Natural killer cell treated with Interleukin-12 subunit alpha and Interleukin-12 subunit beta and Interleukin-15 and Interleukin-18, amount 100 ng/mL, for 72 hours (primary cell): ENCODE measurements at regions not wholly inside any gene's neighbourhood (a gene's known extent, or its start where the extent isn't known, plus 50 kb on each side); places are given as distances from the start of the nearest gene placed in this dataset.
"Not testable (repeated sequence)": the region's sequence is repeated elsewhere in the genome, so short reads cannot be mapped to it uniquely, and the experiment has no call there.

Source experiments
- ATAC-seq, 2 donors: fragments of 150-1000 bp; cut with Tn5 transposase in 1 of 2; sonication (Bioruptor Pico), chemical (Tn5 transposase) in 1 of 2; 2 replicates each; pipeline ENCODE4 v1.10.0; 2021
- DNase-seq: peaks from one replicate; pipeline ENCODE4 v3.0.0; 2022; ENCODE audit warnings: low spot score
- H3K27ac Mint-ChIP-seq, 2 donors: 1 replicate in 1 of 2; 2 replicates in 1 of 2; pipeline ENCODE4 v1.8.0; 2022; ENCODE audit warnings: mixed read lengths in 2 of 2, mild to moderate bottlenecking in 1 of 2, moderate library complexity in 1 of 2
- H3K27me3 Mint-ChIP-seq, 2 donors: 1 replicate in 1 of 2; 2 replicates in 1 of 2; pipeline ENCODE4 v1.8.0; 2022; ENCODE audit warnings: mixed read lengths in 2 of 2
- H3K36me3 Mint-ChIP-seq: one replicate; pipeline ENCODE4 v1.8.0; 2022; ENCODE audit warnings: mixed read lengths
- H3K4me1 Mint-ChIP-seq, 2 donors: 1 replicate in 1 of 2; 2 replicates in 1 of 2; pipeline ENCODE4 v1.8.0; 2022; ENCODE audit warnings: low read depth in 2 of 2, mixed read lengths in 2 of 2, mild to moderate bottlenecking in 1 of 2
- H3K4me3 Mint-ChIP-seq: one replicate; pipeline ENCODE4 v1.8.0; 2022; ENCODE audit warnings: mixed read lengths
- H3K9me3 Mint-ChIP-seq: 2 replicates; pipeline ENCODE4 v1.8.0; 2022; ENCODE audit warnings: mixed read lengths

DNA sequence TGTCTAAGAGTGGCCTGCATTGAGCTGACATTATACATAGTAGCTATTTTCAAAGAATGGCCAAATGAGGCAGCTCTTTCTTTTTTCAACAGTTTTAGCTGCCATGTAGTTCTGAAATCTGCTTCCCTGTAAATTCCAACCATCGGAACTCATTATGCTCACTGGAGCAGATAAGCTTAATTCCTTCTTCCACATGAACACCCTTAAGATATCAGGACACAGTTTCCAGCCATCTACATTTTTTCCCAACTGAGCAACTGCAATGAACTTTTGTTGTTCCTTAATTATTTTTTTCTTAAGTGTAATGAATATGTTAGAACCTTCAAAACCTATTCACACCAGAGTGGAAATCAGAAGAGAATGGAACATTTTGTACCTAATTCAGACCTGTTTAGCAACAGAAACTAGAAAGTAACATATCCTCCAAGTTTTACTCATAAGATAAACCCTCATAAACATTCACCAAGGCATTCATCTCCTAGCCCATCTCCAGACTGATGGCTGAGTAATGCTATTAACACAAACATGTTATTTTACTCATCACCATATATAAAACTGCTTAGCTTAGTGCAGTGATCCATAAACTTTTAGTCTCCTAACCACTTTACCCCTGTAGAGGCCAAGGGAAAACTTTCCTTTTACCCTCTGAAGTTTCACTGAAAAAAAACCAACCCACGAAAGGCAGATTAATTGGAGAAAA is 296.1 kb upstream of the SYT1 start:
- Mint-ChIP-seq H3K4me3 (no peak overlapping the region), H3K36me3 (no peaks in the 10 kb centered on the region), H3K27ac (no peak overlapping the region), H3K4me1 (no peaks in the 10 kb centered on the region), H3K9me3 (peaks cover 7% of the 10 kb centered on the region), H3K27me3 (no peaks in the 10 kb centered on the region)
- DNase-seq (no peak), ATAC-seq (no peak)

DNA sequence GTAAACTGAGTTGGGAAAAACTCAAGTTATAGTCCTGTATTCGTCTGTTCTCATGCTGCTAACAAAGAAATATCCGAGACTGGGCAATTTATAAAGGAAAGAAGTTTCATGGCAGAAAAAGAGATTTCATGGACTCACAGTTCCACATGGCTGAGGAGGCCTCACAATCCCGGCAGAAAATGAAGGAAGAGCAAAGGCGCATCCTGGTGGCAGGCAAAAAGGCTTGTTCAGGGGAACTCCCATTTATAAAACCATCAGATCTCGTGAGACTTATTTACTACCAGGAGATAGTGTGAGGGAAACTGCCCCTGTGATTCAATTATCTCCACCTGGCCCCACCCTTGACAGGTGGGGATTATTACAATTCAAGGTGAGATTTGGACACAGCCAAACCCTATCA is 292.6 kb upstream of the SYT1 start:
- H3K36me3 Mint-ChIP-seq: no peaks in the 10 kb centered on the region
- no peaks in the 10 kb centered on the region for H3K4me1 Mint-ChIP-seq
- H3K27ac Mint-ChIP-seq: no peak overlapping the region
- H3K27me3 Mint-ChIP-seq: no peaks in the 10 kb centered on the region
- ATAC-seq (no peak), DNase-seq (no peak)
- H3K4me3 Mint-ChIP-seq: no peak overlapping the region
- peaks cover 7% of the 10 kb centered on the region for H3K9me3 Mint-ChIP-seq

DNA sequence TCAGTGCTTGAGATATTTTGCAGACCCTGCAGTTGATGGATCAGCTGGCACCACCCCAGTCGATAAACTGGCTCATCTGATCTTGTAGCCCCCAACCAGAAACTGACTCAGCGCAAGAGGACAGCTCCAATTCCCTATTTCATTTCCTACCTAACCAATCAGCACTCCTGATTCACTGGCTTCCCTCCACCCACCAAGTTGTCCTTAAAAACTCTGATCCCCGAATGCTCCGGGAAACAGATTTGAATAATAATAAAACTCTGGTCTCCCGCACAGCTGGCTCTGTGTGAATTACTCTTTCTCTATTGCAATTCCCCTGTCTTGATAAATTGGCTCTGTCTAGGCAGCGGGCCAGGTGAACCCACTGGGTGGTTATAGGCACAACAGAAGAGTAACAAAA is 289.4 kb upstream of the SYT1 start:
- not testable (repeated sequence) for H3K4me3 Mint-ChIP-seq, H3K27me3 Mint-ChIP-seq, H3K36me3 Mint-ChIP-seq, DNase-seq, H3K27ac Mint-ChIP-seq, ATAC-seq, H3K4me1 Mint-ChIP-seq
- H3K9me3 Mint-ChIP-seq: peaks cover 14% of the 10 kb centered on the region

DNA sequence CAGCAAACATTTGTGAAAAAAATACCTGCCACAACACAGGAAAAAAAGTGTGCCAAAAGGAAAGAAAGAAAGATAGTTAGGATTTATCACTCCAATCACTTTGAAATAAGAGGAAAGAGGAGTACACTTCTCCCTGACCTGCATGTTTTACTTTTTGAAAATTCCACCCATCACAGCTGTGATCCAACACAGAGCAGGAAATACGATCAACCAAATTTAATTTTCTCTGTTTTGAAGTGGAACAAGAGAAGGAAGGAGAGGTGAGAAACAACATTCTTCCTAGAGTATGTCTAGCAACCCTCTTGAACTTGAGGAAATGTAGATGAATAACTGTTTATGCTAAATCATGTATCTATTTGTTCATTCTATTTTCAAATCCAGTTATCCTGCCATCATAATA is 284.7 kb upstream of the SYT1 start:
- no peak for ATAC-seq
- Mint-ChIP-seq H3K4me3 (no peak overlapping the region), H3K36me3 (no peaks in the 10 kb centered on the region), H3K4me1 (no peaks in the 10 kb centered on the region), H3K27ac (no peak overlapping the region), H3K9me3 (peaks cover 18% of the 10 kb centered on the region), H3K27me3 (no peaks in the 10 kb centered on the region)
- DNase-seq: no peak

DNA sequence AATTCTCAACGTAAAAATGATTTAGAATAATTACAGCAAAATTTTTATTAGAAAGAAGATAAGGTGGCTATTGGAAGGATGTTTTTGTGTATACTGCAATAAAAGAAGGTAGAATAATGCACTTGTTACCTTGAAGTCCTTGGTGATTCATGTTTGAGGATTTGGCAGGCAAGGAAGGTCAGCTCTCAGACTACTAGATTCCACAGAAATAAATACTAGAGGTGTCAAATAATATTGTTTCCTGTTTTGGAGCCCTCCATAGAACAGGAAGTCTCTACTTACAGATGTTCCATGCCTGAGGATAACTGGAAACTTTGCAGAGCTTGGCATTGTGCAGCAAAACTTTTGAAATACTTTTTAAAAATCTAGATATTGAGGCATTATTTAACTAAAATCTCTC is 284.3 kb upstream of the SYT1 start:
- H3K36me3 Mint-ChIP-seq: no peaks in the 10 kb centered on the region
- peaks cover 18% of the 10 kb centered on the region for H3K9me3 Mint-ChIP-seq
- DNase-seq: no peak
- H3K27me3 Mint-ChIP-seq: no peaks in the 10 kb centered on the region
- H3K27ac Mint-ChIP-seq: no peak overlapping the region
- no peaks in the 10 kb centered on the region for H3K4me1 Mint-ChIP-seq
- ATAC-seq: no peak
- no peak overlapping the region for H3K4me3 Mint-ChIP-seq

DNA sequence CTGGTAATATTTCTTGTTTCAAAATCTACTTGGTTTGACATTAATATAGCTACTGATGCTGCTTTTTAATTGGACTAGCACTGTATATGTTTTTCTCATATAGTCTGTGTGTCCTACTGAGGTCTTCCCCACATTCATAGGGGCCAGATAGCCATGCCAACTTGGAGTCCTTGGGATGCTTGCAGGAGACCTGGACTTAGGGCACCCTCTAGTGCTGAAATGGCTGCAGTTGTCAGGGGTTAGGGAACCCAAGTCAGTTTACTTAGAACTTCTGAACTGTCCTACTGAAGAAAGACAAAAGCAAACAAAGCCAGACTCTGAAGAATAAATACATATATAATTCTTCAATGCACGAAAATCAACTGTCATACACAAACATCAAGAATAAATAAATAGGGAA is 279.9 kb upstream of the SYT1 start:
- Mint-ChIP-seq H3K4me3 (no peak overlapping the region), H3K4me1 (no peaks in the 10 kb centered on the region), H3K9me3 (peaks cover 19% of the 10 kb centered on the region), H3K36me3 (peaks cover 8% of the 10 kb centered on the region), H3K27ac (no peak overlapping the region), H3K27me3 (no peaks in the 10 kb centered on the region)
- no peak for DNase-seq
- ATAC-seq: no peak

DNA sequence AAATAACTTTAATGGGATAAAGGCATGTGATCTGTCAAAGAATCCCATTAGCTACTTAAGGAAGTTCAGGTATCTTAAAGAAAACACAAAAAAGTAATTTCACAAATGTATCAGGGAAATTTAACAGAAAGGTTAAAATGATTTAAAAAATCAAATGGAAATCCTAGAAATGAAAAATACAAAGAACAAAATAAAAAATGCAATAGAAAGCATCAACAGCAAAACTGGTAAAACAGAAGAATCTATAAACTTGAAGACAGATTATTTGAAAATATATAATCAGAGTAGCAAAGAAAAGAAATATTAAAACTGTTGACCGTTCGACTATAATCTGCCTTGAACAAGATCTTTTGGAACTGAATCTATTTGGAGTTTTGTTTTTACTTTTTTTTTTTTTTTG is 279.4 kb upstream of the SYT1 start:
- no peaks in the 10 kb centered on the region for H3K4me1 Mint-ChIP-seq
- H3K36me3 Mint-ChIP-seq: peaks cover 8% of the 10 kb centered on the region
- no peak overlapping the region for H3K4me3 Mint-ChIP-seq
- DNase-seq (no peak), ATAC-seq (no peak)
- H3K9me3 Mint-ChIP-seq: peaks cover 19% of the 10 kb centered on the region
- no peak overlapping the region for H3K27ac Mint-ChIP-seq
- H3K27me3 Mint-ChIP-seq: no peaks in the 10 kb centered on the region

DNA sequence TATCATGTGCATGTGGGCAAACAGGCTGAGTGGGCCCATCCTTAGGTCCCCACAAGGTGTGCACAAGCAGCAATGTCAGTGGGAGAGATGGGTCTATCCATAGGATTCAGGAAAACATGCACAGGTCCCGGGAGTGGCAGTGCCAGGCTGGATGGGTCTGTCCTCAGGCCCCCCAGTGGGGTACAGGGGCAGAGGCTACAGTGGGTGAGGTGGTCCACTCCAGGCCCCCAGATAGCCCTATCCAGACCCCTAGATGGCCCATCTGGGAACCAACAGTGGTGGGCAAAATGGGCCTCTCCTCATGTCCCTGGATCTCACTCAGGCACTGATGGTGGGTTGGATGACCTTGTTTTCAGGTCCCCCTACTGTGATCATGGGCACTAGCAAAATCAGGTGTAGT is 277.8 kb upstream of the SYT1 start:
- peaks cover 19% of the 10 kb centered on the region for H3K9me3 Mint-ChIP-seq

DNA sequence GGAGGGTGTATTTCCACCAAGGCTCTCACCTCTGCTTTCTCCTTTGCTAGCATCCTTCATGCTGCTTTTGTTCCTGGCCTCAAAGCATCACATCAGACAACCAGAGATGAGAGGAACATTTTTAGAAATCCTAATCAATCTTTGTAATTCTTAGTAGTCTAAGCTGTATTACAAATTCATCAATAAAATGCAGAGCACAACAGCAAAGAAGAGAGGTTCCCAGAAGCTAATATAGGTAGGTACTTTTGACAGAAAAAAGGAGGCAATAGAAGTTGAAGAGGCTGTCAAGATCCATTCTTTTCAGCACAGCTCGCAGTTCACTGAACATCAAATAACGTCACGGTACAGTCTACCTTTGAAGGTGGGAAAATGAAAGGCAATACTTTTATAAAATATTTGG is 265.2 kb upstream of the SYT1 start:
- Mint-ChIP-seq H3K4me1 (no peaks in the 10 kb centered on the region), H3K27ac (no peak overlapping the region), H3K9me3 (peaks cover 19% of the 10 kb centered on the region), H3K4me3 (no peak overlapping the region), H3K27me3 (no peaks in the 10 kb centered on the region), H3K36me3 (no peaks in the 10 kb centered on the region)
- DNase-seq: no peak
- no peak for ATAC-seq

More for the DNA sequence above, 277.8 kb upstream of the SYT1 start:
- Mint-ChIP-seq H3K27me3 (no peaks in the 10 kb centered on the region), H3K36me3 (peaks cover 8% of the 10 kb centered on the region), H3K27ac (no peak overlapping the region), H3K4me1 (no peaks in the 10 kb centered on the region), H3K4me3 (no peak overlapping the region)
- DNase-seq (no peak), ATAC-seq (peak in 1 of 2 donors; percentile 43)

DNA sequence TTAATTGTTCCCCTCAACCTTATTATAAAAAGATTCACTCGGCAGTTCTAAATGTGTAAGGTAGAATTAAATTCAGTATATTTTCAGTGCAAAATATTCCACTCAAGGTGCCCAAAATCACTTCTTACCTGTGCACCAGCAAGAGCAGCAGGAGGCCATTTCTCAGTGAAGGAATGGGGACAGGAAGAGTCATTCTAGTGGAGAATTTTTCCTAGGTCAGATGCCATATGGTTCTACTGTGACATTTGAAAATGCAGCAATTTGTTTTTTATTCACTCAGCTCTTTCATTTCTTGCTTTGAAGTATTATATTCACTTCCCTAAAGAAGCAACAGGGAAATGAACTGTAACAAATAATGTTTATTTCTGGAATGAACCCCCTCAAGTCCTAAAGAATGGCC is 264.0 kb upstream of the SYT1 start:
- Mint-ChIP-seq H3K4me1 (no peaks in the 10 kb centered on the region), H3K36me3 (no peaks in the 10 kb centered on the region), H3K4me3 (no peak overlapping the region), H3K27me3 (no peaks in the 10 kb centered on the region), H3K27ac (no peak overlapping the region), H3K9me3 (peaks cover 15% of the 10 kb centered on the region)
- no peak for ATAC-seq
- DNase-seq: no peak

DNA sequence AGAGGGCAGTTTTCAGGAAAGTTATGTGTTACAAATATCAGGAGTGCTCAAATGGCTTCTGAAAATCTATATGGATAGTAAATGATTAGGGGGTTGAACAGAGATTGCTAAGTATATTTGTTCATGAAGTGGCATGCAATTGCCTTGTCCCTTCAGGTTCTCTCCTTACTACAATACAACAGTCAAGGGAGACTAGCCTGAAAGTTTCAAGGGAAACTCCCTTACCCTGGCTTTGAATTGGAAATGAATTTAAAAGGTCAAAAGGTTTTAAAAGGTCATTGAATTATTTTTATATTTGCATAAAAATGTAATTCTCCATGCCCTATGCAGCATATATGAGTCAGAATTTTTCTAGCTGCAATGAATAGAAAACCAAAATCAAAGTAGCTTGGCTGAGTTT is 253.1 kb upstream of the SYT1 start:
- no peak overlapping the region for H3K27ac Mint-ChIP-seq
- H3K27me3 Mint-ChIP-seq: no peaks in the 10 kb centered on the region
- H3K9me3 Mint-ChIP-seq: peaks cover 15% of the 10 kb centered on the region
- no peak for DNase-seq
- no peak for ATAC-seq
- H3K4me1 Mint-ChIP-seq: no peaks in the 10 kb centered on the region
- no peaks in the 10 kb centered on the region for H3K36me3 Mint-ChIP-seq
- no peak overlapping the region for H3K4me3 Mint-ChIP-seq

DNA sequence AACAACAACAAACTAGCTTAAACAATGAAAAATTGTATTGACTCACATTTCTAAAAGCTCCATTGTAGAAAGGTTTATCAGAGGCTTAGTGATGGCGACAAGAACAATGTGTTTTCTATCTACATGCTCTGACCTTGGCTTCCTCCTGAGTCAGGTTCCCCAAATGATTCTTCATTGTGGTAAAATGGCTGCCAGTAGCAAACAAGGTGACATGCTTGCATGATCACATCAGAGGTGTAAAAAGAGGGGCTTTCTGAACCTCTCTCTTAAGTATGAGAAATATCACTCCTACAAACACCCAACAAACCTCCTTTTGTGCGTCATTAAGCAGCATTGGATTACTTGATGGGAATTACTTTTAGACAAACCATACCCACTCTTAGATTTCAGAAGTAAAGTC is 252.4 kb upstream of the SYT1 start:
- DNase-seq (no peak), ATAC-seq (no peak)
- no peak overlapping the region for H3K4me3 Mint-ChIP-seq
- H3K36me3 Mint-ChIP-seq: no peaks in the 10 kb centered on the region
- H3K27me3 Mint-ChIP-seq: no peaks in the 10 kb centered on the region
- no peaks in the 10 kb centered on the region for H3K4me1 Mint-ChIP-seq
- H3K9me3 Mint-ChIP-seq: peaks cover 15% of the 10 kb centered on the region
- no peak overlapping the region for H3K27ac Mint-ChIP-seq

DNA sequence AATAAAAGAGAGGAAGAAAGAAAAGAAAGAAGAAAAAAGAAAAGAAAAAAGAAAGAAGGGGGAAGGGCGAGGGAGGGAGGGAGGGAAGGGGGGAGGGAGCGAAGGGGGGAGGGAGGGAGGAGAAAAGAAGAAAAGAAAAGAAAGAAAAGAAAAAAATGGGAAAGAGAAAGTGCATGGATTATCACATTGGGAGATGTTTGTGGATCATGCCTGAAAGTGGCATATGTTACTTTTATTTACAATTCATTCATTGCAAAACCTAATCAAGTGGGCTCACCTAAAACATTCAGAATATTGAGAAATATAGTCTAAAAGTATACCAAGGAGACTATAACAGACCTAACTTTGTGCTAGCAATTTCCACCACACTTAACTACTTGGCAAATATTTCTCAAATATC is 246.9 kb upstream of the SYT1 start:
- DNase-seq: no peak
- Mint-ChIP-seq H3K27me3 (no peaks in the 10 kb centered on the region), H3K36me3 (no peaks in the 10 kb centered on the region), H3K4me3 (no peak overlapping the region), H3K4me1 (no peaks in the 10 kb centered on the region), H3K27ac (no peak overlapping the region), H3K9me3 (peaks cover 9% of the 10 kb centered on the region)
- ATAC-seq: no peak

DNA sequence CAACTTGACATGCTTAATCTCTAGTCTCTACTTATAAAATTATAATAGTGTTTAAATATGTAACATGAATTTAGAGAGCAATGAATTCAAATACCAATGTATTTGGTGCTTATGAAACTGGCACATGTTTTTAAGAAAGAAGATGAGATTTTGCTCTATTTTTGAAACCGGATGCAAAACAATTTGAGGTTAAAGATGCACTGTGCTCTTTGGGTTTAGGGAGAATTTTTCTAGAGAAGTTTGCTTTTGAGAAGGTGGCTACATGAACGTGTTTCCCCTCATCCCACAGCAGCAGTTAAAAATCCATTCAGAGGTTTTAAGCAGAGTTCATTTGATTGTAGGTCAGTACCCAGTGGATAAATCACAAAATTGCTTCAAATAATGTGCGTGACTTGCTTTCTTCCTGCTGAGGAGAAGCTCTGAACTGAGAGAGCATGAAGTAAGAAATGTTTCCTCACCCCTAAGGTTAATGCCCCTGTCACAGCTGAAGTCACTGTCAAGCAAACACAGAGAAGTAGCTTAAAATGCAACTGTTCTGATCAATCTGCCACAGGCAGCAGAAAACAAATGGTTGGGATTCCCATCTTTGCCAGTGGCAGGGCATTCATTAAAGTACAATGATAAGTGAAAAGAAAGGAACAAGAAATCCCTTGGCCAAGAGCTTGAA is 241.9 kb upstream of the SYT1 start:
- Mint-ChIP-seq H3K36me3 (no peaks in the 10 kb centered on the region), H3K9me3 (peaks cover 8% of the 10 kb centered on the region), H3K4me1 (no peaks in the 10 kb centered on the region), H3K27ac (no peak overlapping the region), H3K4me3 (no peak overlapping the region), H3K27me3 (no peaks in the 10 kb centered on the region)
- no peak for ATAC-seq
- no peak for DNase-seq
